H1 (cell line): ENCODE measurements at regions not wholly inside any gene's neighbourhood (a gene's known extent, or its start where the extent isn't known, plus 50 kb on each side); places are given as distances from the start of the nearest gene placed in this dataset.

Experiments used
- CTBP2 ChIP-seq: IDR thresholded peaks from 2 replicates; pipeline ENCODE4 v1.7.0; 2011; ENCODE audit warnings: borderline replicate concordance, mild to moderate bottlenecking, moderate library complexity, mixed read lengths, low read length; ENCODE audit not compliant: insufficient read depth, insufficient read length
- JUND ChIP-seq: IDR thresholded peaks from 2 replicates; pipeline ENCODE4 v1.6.1; 2011; ENCODE audit warnings: mild to moderate bottlenecking, improper control_type of control experiment, low read length
- SP1 ChIP-seq: IDR thresholded peaks from 2 replicates; pipeline ENCODE4 v1.6.1; 2011; ENCODE audit warnings: low read depth, low read length
- SUZ12 ChIP-seq: fragments of 200-600 bp; sonication (generic); IDR thresholded peaks from 2 replicates; pipeline ENCODE4 v1.6.1; 2012; ENCODE audit warnings: mild to moderate bottlenecking, inconsistent platforms, low read length, moderate library complexity, mixed read lengths

GRCh38 chr10:117449636-117450035 is 74.4 kb upstream of the PDZD8 start (continued):
- TF ChIP-seq SP1, result no peak
- no peak for TF ChIP-seq JUND
- no peak for TF ChIP-seq SUZ12
- TF ChIP-seq CTBP2, result no peak
